AG04450 (cell line): ENCODE measurements at regions not wholly inside any gene's neighbourhood (a gene's known extent, or its start where the extent isn't known, plus 50 kb on each side); places are given as distances from the start of the nearest gene placed in this dataset.
"Not testable (repeated sequence)": the region's sequence is repeated elsewhere in the genome, so short reads cannot be mapped to it uniquely, and the experiment has no call there.

Experiments used
- CTCF ChIA-PET: fragments of 300-600, 350-600 bp; formaldehyde crosslinking; extraction: SDS; loops from one replicate; lab custom pipeline; 2022; ENCODE audit warnings: antibody characterized with exemption, inconsistent platforms; lab: Charles Lee
- POLR2A ChIA-PET: fragments of 350-600 bp; formaldehyde crosslinking; extraction: SDS; loops from one replicate; lab custom pipeline; 2021; ENCODE audit warnings: antibody characterized with exemption, inconsistent platforms; lab: Yijun Ruan, JAX
- DNase-seq: peaks from one replicate; pipeline ENCODE4 v3.0.0-alpha.2; 2011; ENCODE audit warnings: low read depth, low spot score
- H3K27ac ChIP-seq: one replicate; pipeline ENCODE4 v1.5.1; 2012; ENCODE audit warnings: low read depth, low read length, control low read depth
- H3K27me3 ChIP-seq: one replicate; pipeline ENCODE4 v1.6.0; 2012; ENCODE audit warnings: low read length; ENCODE audit not compliant: control insufficient read depth, insufficient read depth
- H3K4me3 ChIP-seq: 2 replicates; pipeline ENCODE4 v1.5.1; 2011; ENCODE audit warnings: mild to moderate bottlenecking, low read depth, low read length, control low read depth
- H3K9me3 ChIP-seq: 2 replicates; pipeline ENCODE4 v1.5.1; 2012; ENCODE audit warnings: low read length; ENCODE audit not compliant: control insufficient read depth, insufficient read depth
- CTCF ChIP-seq: IDR thresholded peaks from 2 replicates; pipeline ENCODE4 v1.5.1; 2011; ENCODE audit warnings: low read depth, low read length, control low read depth, inconsistent platforms

DNA sequence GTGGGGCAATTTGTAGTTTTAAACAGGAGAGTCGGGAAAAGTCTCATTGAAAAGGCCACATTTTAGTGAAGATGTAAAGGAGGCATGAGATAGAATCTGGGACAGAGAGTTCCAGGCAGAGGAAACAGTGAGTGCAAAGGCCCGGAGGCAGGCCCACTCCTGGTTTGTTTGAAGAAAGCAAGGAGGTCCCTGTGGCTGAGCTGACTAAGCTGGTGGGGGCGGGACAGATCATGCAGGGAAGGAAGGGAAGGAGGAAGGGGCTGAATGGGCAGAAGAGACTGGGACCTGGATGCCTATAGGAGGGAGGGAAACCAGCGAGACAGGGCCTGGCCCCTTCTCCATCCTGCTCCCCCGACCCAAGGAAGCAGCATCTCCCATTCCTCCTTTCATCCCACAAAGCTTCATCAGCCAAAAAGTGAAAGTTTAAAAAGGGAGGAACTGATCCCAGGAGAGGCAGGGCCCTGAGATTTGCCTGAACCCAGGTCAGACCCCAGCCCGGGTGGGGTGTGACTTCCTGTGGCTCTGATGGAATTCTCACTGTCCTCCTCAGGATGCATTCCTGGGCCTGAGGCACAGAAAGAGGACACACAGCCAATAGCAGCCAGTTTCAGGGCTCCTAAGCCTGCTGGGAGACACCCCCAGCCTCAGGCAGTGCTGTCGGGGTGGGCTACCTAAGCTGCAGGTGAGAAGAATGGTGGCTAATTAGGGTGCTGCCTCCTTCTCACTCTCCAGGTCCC is 54.2 kb upstream of the SIRPA start:
- TF ChIP-seq CTCF, result no peak
- no peaks in the 10 kb centered on the region for H3K9me3 ChIP-seq
- CTCF ChIA-PET, result interaction anchor here (0.7 to 1.2 kb wide), 3 partner anchors 11 to 64 kb away, joined by 3 read pairs; no protein-coding TSS in a partner anchor
- H3K27me3 ChIP-seq, result peaks cover under 1% of the 10 kb centered on the region
- POLR2A ChIA-PET, result no interaction called here
- H3K4me3 ChIP-seq, result no peak overlapping the region
- DNase-seq, result no peak
- no peak overlapping the region for H3K27ac ChIP-seq

DNA sequence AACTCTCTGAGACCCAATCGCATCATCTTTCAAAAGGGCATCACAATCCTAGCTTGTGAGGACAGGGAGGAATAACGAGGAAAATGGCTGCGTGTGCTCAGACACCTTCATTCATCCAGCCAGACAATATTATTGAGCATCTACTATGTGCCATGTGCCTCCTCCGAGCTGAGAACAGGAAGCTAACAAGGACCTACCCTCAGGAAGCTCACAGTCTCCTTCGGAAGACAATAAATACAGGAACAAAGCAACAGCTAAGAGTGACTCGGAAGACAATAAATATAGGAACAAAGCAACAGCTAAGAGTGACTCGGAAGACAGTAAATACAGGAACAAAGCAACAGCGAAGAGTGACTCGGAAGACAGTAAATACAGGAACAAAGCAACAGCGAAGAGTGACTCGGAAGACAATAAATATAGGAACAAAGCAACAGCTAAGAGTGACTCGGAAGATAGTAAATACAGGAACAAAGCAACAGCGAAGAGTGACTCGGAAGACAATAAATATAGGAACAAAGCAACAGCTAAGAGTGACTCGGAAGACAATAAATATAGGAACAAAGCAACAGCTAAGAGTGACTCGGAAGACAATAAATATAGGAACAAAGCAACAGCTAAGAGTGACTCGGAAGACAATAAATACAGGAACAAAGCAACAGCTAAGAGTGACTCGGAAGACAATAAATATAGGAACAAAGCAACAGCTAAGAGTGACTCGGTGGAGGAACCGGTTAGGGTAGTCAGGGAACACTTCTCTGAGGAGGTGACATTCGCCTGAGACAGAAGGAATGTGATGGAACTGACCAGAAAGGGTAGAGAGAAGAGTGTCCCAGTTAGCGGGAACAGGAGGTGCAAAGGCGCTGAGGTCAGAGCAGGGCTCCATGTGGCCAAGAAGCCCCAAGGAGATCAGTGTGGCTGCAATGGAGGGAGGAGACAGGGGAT is 55.6 kb upstream of the SIRPA start:
- H3K9me3 ChIP-seq, DNase-seq, H3K4me3 ChIP-seq, H3K27ac ChIP-seq, H3K27me3 ChIP-seq: not testable (repeated sequence)
- ChIA-PET CTCF (interaction anchor here (1.2 kb wide), 1 partner anchor 63 kb away, joined by 3 read pairs; no protein-coding TSS in a partner anchor), POLR2A (interaction anchor here (1.2 kb wide), 1 partner anchor 27 kb away, joined by 4 read pairs; no protein-coding TSS in a partner anchor)

GRCh38 chr20:1838556-1839279 is 56.5 kb upstream of the SIRPA start:
- CTCF ChIA-PET, result no interaction called here
- no peak for DNase-seq
- peaks cover 3% of the 10 kb centered on the region for H3K27me3 ChIP-seq
- H3K9me3 ChIP-seq, result no peaks in the 10 kb centered on the region
- no peak for TF ChIP-seq CTCF
- H3K27ac ChIP-seq, result no peak overlapping the region
- no peak overlapping the region for H3K4me3 ChIP-seq
- POLR2A ChIA-PET, result interaction anchor here (1.2 kb wide), 1 partner anchor 26 kb away, joined by 4 read pairs; no protein-coding TSS in a partner anchor

- no peak for TF ChIP-seq CTCF
- CTCF ChIA-PET, result no interaction called here
- Histone ChIP-seq H3K4me3 (no peak overlapping the region), H3K9me3 (no peaks in the 10 kb centered on the region), H3K27me3 (peaks cover 3% of the 10 kb centered on the region), H3K27ac (no peak overlapping the region)
- no peak for DNase-seq
- POLR2A ChIA-PET, result no interaction called here
These were observed 59.8 kb upstream of the SIRPA start for GRCh38 chr20:1835186-1836035.
